CD8-positive, alpha-beta memory T cell (primary cell): ENCODE measurements at regions not wholly inside any gene's neighbourhood (a gene's known extent, or its start where the extent isn't known, plus 50 kb on each side); places are given as distances from the start of the nearest gene placed in this dataset.

Experiments used
- CTCF ChIA-PET: fragments of 350-600 bp; sonication (Branson Sonifier 250); formaldehyde crosslinking; loops from one replicate; lab custom pipeline; 2021; ENCODE audit warnings: antibody characterized with exemption; lab: Charles Lee
- POLR2A ChIA-PET: fragments of 350-600 bp; sonication (Branson Sonifier 250); formaldehyde crosslinking; loops from one replicate; lab custom pipeline; 2021; ENCODE audit warnings: antibody characterized with exemption; lab: Charles Lee
- DNase-seq, 5 donors: peaks; one replicate each; pipeline versions ENCODE4 v3.0.0 to v3.0.0-alpha.2; 2020 to 2022; ENCODE audit warnings: mixed read lengths in 1 of 5
- H3K27ac ChIP-seq: one replicate; pipeline ENCODE4 v1.7.0; 2013; ENCODE audit warnings: low read depth, mild to moderate bottlenecking, low read length, moderate library complexity
- H3K27me3 ChIP-seq: 2 replicates; pipeline ENCODE4 v1.7.0; 2013; ENCODE audit warnings: low read length, mild to moderate bottlenecking; ENCODE audit not compliant: insufficient read depth, poor library complexity, severe bottlenecking
- H3K36me3 ChIP-seq: 2 replicates; pipeline ENCODE4 v1.7.0; 2013; ENCODE audit warnings: mild to moderate bottlenecking, low read length, moderate library complexity; ENCODE audit not compliant: insufficient read depth
- H3K4me1 ChIP-seq: 2 replicates; pipeline ENCODE4 v1.7.0; 2013; ENCODE audit warnings: mild to moderate bottlenecking, low read length, moderate library complexity; ENCODE audit not compliant: insufficient read depth
- H3K4me3 ChIP-seq: 2 replicates; pipeline ENCODE4 v1.7.0; 2013; ENCODE audit warnings: mild to moderate bottlenecking, low read length
- H3K9me3 ChIP-seq: 2 replicates; pipeline ENCODE4 v1.7.0; 2013; ENCODE audit warnings: mild to moderate bottlenecking, low read length
- H3K27ac Mint-ChIP-seq, 8 donors: one replicate each; pipeline ENCODE4 v1.8.0; 2020 to 2021; ENCODE audit warnings: mixed read lengths in 8 of 8, mild to moderate bottlenecking in 6 of 8, inconsistent platforms in 3 of 8, moderate library complexity in 3 of 8
- H3K27me3 Mint-ChIP-seq, 2 donors: one replicate each; pipeline ENCODE4 v1.8.0; 2020 to 2021; ENCODE audit warnings: mixed read lengths in 2 of 2, mild to moderate bottlenecking in 1 of 2, moderate library complexity in 1 of 2
- H3K36me3 Mint-ChIP-seq, 3 donors: one replicate each; pipeline ENCODE4 v1.8.0; 2020 to 2021; ENCODE audit warnings: mixed read lengths in 3 of 3, inconsistent platforms in 1 of 3, mild to moderate bottlenecking in 1 of 3
- H3K4me1 Mint-ChIP-seq, 3 donors: one replicate each; pipeline ENCODE4 v1.8.0; 2020 to 2021; ENCODE audit warnings: mixed read lengths in 3 of 3, inconsistent platforms in 1 of 3, mild to moderate bottlenecking in 1 of 3
- H3K4me3 Mint-ChIP-seq, 7 donors: one replicate each; pipeline ENCODE4 v1.8.0; 2020 to 2021; ENCODE audit warnings: mixed read lengths in 7 of 7, mild to moderate bottlenecking in 6 of 7, moderate library complexity in 4 of 7, inconsistent platforms in 2 of 7
- H3K9me3 Mint-ChIP-seq, 5 donors: one replicate each; pipeline ENCODE4 v1.8.0; 2020 to 2022; ENCODE audit warnings: mixed read lengths in 5 of 5, mild to moderate bottlenecking in 3 of 5, moderate library complexity in 2 of 5, inconsistent platforms in 1 of 5

DNA sequence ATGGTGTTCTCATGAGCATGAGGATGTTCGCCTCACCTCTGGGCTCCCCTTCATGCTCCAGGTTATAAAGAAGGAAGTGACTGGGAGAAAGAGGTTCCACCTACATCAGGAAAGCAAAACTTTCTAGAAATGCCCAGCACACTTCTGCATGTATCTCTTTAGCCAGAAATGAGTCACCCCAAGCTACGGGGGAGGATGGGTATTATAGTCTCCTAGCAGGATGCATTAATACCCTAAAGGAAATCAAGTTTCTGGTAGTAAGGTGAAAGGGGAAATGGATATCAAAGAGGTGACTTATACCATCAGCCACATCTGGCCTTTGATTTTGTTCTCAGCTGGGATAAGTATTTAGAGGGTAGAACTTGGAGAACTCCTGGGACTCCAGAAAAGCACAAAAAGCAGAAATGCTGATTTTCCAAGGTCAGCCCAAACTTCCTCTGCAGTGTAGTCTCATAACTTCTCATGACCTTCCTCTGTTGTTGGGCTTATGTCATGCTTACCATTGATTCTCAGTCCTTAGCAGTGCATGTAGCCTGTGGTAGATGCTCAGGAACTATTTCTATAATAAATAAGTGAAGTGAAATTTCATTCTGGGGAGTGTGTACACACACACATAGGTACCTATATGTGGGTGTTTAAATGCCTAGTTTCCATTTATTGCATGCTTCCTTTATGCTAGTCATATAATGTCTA is 209.4 kb upstream of the CRY1 start:
- H3K9me3 Mint-ChIP-seq = no peaks in the 10 kb centered on the region

DNA sequence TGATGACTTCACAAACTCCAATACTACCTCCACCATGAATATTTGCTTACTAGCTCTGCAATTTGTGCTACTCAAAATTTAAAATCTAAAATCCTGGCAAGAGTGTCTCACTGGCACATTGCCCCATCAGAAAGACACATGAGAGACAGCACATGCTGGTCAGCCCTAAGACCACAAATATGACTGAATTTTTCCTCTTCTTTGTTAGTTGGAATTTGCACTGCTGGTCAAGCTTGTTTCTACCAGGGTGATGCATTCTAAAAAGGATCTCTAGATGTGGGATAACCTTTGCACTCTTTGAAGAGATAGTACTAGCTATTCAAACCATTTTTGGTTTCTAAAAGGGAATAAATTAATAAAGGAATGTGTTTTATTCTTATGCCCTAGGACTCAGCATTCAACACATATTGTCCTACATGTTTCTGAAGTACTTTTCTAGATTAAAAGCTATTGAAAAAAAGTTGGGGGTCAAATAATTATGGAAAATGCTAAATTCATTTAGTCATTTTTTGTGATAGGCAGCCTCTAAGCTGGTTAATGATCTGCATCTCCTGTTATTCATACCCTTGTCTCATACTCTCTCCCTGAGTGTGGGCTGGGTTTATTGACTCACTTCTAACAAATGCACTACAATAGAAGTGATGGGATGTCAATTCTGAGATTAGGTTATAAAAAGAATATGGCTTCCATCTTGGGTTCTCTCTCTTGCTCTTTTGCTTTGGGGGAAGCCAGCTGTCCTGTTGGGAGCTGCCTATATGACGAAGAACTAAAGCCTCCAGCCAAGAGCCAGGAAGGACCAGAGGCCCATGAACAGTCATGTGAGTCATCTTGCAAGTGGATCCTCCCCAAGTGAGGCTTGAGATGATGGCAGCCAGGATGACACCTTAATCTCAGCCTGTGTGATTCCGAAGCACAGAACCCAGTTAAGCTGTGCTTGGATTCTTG is 211.5 kb upstream of the CRY1 start:
- Mint-ChIP-seq H3K4me1 (peaks cover 11 to 15% (median 11%) of the 10 kb centered on the region in 3 donors), H3K27ac (no peak overlapping the region), H3K36me3 (no peaks in the 10 kb centered on the region), H3K4me3 (no peak overlapping the region), H3K9me3 (no peaks in the 10 kb centered on the region), H3K27me3 (peaks cover 5 to 25% of the 10 kb centered on the region in 2 donors)
- Histone ChIP-seq H3K4me1 (peaks cover 12% of the 10 kb centered on the region), H3K27ac (no peak overlapping the region), H3K4me3 (no peak overlapping the region), H3K36me3 (no peaks in the 10 kb centered on the region), H3K9me3 (no peaks in the 10 kb centered on the region), H3K27me3 (no peaks in the 10 kb centered on the region)
- no peak for DNase-seq
- POLR2A ChIA-PET = no interaction called here
- CTCF ChIA-PET = interaction anchor here (2.1 kb wide), 1 partner anchor 9 kb away, joined by 6 read pairs; no protein-coding TSS in a partner anchor

More for the DNA sequence above, 209.4 kb upstream of the CRY1 start:
- Histone ChIP-seq H3K4me3 (no peak overlapping the region), H3K27me3 (no peaks in the 10 kb centered on the region), H3K9me3 (no peaks in the 10 kb centered on the region), H3K36me3 (no peaks in the 10 kb centered on the region), H3K4me1 (no peaks in the 10 kb centered on the region), H3K27ac (no peak overlapping the region)
- no peaks in the 10 kb centered on the region for H3K36me3 Mint-ChIP-seq
- H3K4me3 Mint-ChIP-seq = no peak overlapping the region
- ChIA-PET POLR2A (no interaction called here), CTCF (no interaction called here)
- H3K27me3 Mint-ChIP-seq = peaks cover 0 to 13% of the 10 kb centered on the region in 2 donors
- no peak overlapping the region for H3K27ac Mint-ChIP-seq
- no peak for DNase-seq
- no peaks in the 10 kb centered on the region for H3K4me1 Mint-ChIP-seq

DNA sequence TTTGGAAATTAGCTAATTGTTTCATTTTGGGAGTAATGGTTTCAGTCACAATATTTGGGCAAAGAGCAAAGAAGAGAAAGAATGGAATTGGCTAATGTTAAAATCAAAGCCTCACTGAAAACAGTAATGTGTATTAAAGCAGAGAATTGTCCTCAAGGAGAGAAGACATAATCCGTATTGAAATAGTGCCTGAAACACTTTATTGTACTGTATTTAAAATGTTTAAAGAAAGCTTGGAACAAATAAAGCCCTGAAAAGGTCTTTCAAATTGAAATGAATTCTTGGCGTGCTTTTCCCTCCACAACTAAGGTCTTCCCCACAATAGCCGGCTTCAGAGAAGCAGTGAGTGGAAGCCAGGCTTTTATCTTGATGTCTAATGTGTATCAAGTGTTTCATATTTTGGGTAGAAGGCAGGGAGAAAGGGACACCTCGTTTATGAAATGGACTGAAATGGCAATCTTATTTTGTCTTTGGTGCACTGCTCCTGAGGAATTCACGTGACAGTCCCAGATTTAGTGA is 212.9 kb upstream of the CRY1 start:
- ChIA-PET POLR2A (no interaction called here), CTCF (interaction anchor here (1.0 to 2.1 kb wide), 2 partner anchors 10 to 94 kb away, joined by 3 to 6 read pairs; no protein-coding TSS in a partner anchor)
- peaks cover 12% of the 10 kb centered on the region for H3K4me1 ChIP-seq
- no peak overlapping the region for H3K4me3 ChIP-seq
- Mint-ChIP-seq H3K27ac (no peak overlapping the region), H3K4me3 (no peak overlapping the region), H3K9me3 (no peaks in the 10 kb centered on the region), H3K27me3 (peaks cover 5 to 25% of the 10 kb centered on the region in 2 donors), H3K36me3 (no peaks in the 10 kb centered on the region), H3K4me1 (peaks cover 11 to 17% (median 12%) of the 10 kb centered on the region in 3 donors)
- DNase-seq = no peak
- no peaks in the 10 kb centered on the region for H3K27me3 ChIP-seq
- no peaks in the 10 kb centered on the region for H3K9me3 ChIP-seq
- H3K36me3 ChIP-seq = no peaks in the 10 kb centered on the region
- no peak overlapping the region for H3K27ac ChIP-seq

DNA sequence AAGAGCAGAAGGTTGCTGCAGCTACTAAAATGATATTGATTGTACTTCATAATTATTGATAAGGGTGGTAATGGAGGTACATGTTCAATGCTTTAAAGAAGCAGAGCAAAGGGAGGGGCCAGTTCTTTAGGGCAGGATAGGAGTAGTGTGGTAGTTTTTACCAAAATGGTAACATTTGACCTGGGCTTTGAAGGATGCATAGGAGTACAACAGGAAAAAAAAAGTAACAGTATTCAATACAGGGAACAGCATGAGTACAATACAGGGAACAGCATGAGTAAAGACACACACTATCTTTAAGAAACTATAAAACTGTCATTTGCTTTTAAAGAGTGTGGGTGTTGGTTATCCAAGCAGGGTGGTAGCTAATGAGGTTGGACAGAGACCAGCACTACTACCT is 215.0 kb upstream of the CRY1 start:
- ChIA-PET CTCF (no interaction called here), POLR2A (no interaction called here)
- Mint-ChIP-seq H3K9me3 (no peaks in the 10 kb centered on the region), H3K36me3 (no peaks in the 10 kb centered on the region), H3K4me1 (peaks cover 11 to 17% (median 12%) of the 10 kb centered on the region in 3 donors), H3K27ac (peak overlapping the region in 1 of 8 donors; percentile 71), H3K4me3 (no peak overlapping the region), H3K27me3 (peaks cover 5 to 28% of the 10 kb centered on the region in 2 donors)
- H3K4me3 ChIP-seq = no peak overlapping the region
- H3K36me3 ChIP-seq = no peaks in the 10 kb centered on the region
- H3K27me3 ChIP-seq = no peaks in the 10 kb centered on the region
- no peak overlapping the region for H3K27ac ChIP-seq
- peaks cover 12% of the 10 kb centered on the region for H3K4me1 ChIP-seq
- no peaks in the 10 kb centered on the region for H3K9me3 ChIP-seq
- DNase-seq = no peak

DNA sequence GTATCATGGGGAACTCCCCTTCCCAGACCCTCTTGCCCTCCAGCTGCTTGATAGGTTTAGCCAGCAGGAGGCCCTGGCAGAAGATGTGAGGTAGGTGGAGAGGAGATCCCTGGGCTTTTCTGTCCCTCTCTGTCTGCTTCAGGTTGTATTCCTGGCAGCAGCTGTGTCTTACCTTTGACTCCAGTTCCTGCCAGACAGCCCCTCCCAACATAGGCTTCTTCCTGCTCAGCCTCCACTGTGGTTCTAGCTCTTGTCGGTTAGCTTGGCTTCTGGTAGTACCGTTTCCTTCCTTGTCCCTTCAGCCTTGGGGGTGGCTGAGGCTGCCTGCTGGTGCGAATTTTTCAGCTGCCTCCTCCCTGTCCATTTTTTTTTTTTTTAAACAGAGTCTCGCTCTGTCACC is 215.7 kb upstream of the CRY1 start:
- peaks cover 12% of the 10 kb centered on the region for H3K4me1 ChIP-seq
- H3K27me3 Mint-ChIP-seq = peaks cover 5 to 28% of the 10 kb centered on the region in 2 donors
- H3K4me3 Mint-ChIP-seq = peak overlapping the region in 1 of 7 donors; percentile 44
- no peak overlapping the region for H3K27ac ChIP-seq
- H3K36me3 ChIP-seq = no peaks in the 10 kb centered on the region
- CTCF ChIA-PET = no interaction called here
- peak overlapping the region in 3 of 8 donors; percentile 22 to 50 (median 38) for H3K27ac Mint-ChIP-seq
- no peaks in the 10 kb centered on the region for H3K9me3 Mint-ChIP-seq
- H3K9me3 ChIP-seq = no peaks in the 10 kb centered on the region
- H3K36me3 Mint-ChIP-seq = no peaks in the 10 kb centered on the region
- H3K27me3 ChIP-seq = no peaks in the 10 kb centered on the region
- DNase-seq = peak in 3 of 5 donors; percentile 5 to 43 (median 28)
- H3K4me1 Mint-ChIP-seq = peaks cover 11 to 17% (median 12%) of the 10 kb centered on the region in 3 donors
- H3K4me3 ChIP-seq = no peak overlapping the region
- POLR2A ChIA-PET = no interaction called here

DNA sequence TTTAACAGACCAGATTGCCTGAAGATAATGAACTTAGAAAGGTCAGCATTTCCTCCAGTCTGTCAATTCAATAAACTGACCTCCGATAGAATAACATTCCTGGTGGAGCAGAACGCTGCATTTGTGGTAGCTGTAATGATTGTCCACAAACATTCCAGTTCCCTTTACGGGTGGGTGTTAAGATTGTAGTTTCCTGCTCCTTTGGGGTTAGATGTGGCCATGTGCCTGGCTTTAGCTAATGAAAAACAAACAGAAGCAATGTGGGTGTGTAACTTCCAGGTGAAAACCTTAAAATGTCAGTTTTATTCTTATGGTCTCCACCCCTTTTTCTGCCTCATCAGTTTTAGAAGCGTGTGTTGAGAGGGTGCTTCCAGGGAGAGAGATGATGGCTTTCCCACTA is 217.3 kb upstream of the CRY1 start:
- CTCF ChIA-PET = no interaction called here

DNA sequence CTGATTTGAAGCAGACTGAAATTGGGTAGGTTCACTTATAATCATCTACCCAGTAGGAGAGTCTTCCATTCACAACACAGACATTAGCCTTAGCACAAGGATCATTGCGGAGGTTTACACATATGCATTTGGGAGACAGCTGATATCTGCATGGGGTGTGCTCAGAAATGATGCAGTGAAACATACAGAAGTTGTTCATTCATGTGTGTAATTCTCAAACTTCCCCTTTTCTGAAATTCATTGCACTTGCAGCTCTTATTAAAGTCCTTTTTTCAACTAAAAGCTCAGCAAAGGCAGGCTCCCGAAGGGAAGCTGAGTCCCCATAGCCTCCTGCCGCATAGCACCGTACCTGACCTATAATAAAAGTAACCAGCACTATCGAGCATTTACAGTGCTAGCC is 218.3 kb upstream of the CRY1 start:
- H3K4me3 ChIP-seq = no peak overlapping the region
- ChIA-PET CTCF (no interaction called here), POLR2A (no interaction called here)
- H3K4me1 ChIP-seq = peaks cover 12% of the 10 kb centered on the region
- Mint-ChIP-seq H3K27me3 (peaks cover 5 to 23% of the 10 kb centered on the region in 2 donors), H3K4me1 (peaks cover 11 to 17% (median 12%) of the 10 kb centered on the region in 3 donors), H3K4me3 (no peak overlapping the region), H3K27ac (no peak overlapping the region), H3K36me3 (no peaks in the 10 kb centered on the region), H3K9me3 (no peaks in the 10 kb centered on the region)
- H3K9me3 ChIP-seq = no peaks in the 10 kb centered on the region
- no peak for DNase-seq
- no peaks in the 10 kb centered on the region for H3K36me3 ChIP-seq
- no peak overlapping the region for H3K27ac ChIP-seq
- H3K27me3 ChIP-seq = no peaks in the 10 kb centered on the region

More for the DNA sequence above, 217.3 kb upstream of the CRY1 start:
- H3K27me3 ChIP-seq = no peaks in the 10 kb centered on the region
- POLR2A ChIA-PET = no interaction called here
- H3K4me1 ChIP-seq = peaks cover 12% of the 10 kb centered on the region
- H3K27ac ChIP-seq = no peak overlapping the region
- H3K4me3 ChIP-seq = no peak overlapping the region
- no peak overlapping the region for H3K27ac Mint-ChIP-seq
- H3K4me1 Mint-ChIP-seq = peaks cover 11 to 17% (median 12%) of the 10 kb centered on the region in 3 donors
- no peaks in the 10 kb centered on the region for H3K36me3 Mint-ChIP-seq
- H3K9me3 Mint-ChIP-seq = no peaks in the 10 kb centered on the region
- no peaks in the 10 kb centered on the region for H3K9me3 ChIP-seq
- H3K4me3 Mint-ChIP-seq = no peak overlapping the region
- no peak for DNase-seq
- peaks cover 5 to 20% of the 10 kb centered on the region in 2 donors for H3K27me3 Mint-ChIP-seq
- no peaks in the 10 kb centered on the region for H3K36me3 ChIP-seq
